SK-N-MC (cell line): ENCODE measurements at regions not wholly inside any gene's neighbourhood (a gene's known extent, or its start where the extent isn't known, plus 50 kb on each side); places are given as distances from the start of the nearest gene placed in this dataset.

ENCODE experiments used
- DNase-seq: peaks from one replicate; pipeline ENCODE4 v3.0.0-alpha.2; 2011; ENCODE audit warnings: low read depth, low spot score
- H3K27ac ChIP-seq: fragments of 200-600 bp; sonication (generic); 2 replicates; pipeline ENCODE4 v1.5.1; 2016; ENCODE audit warnings: mixed run types
- H3K36me3 ChIP-seq: fragments of 200-600 bp; sonication (generic); 2 replicates; pipeline ENCODE4 v1.6.1; 2017; ENCODE audit warnings: antibody characterized with exemption, low read length, mixed read lengths; ENCODE audit not compliant: insufficient read depth
- H3K4me3 ChIP-seq: fragments of 200-600 bp; sonication (generic); 2 replicates; pipeline ENCODE4 v1.5.1; 2016
- H3K9ac ChIP-seq: fragments of 200-600 bp; sonication (generic); 2 replicates; pipeline ENCODE4 v1.8.0; 2017; ENCODE audit warnings: mixed run types, mixed read lengths; ENCODE audit not compliant: insufficient read length
- H3K9me3 ChIP-seq: fragments of 200-600 bp; sonication (generic); 2 replicates; pipeline ENCODE4 v1.6.1; 2017; ENCODE audit warnings: low read depth, mild to moderate bottlenecking, antibody characterized with exemption, low read length, moderate library complexity, mixed read lengths
- EZH2 ChIP-seq: fragments of 200-600 bp; sonication (generic); IDR thresholded peaks from one replicate; pipeline ENCODE4 v1.6.1; 2017; ENCODE audit warnings: antibody characterized with exemption
- FOXP2 ChIP-seq: optimal IDR thresholded peaks from 2 replicates; pipeline ENCODE3; 2011; ENCODE audit warnings: mild to moderate bottlenecking, moderate library complexity; ENCODE audit not compliant: insufficient read depth; ENCODE audit errors: extremely low read length, control extremely low read depth
- POLR2AphosphoS5 ChIP-seq: IDR thresholded peaks from 2 replicates; pipeline ENCODE4 v1.6.1; 2012; ENCODE audit warnings: mild to moderate bottlenecking, low read depth, low read length, borderline replicate concordance

DNA sequence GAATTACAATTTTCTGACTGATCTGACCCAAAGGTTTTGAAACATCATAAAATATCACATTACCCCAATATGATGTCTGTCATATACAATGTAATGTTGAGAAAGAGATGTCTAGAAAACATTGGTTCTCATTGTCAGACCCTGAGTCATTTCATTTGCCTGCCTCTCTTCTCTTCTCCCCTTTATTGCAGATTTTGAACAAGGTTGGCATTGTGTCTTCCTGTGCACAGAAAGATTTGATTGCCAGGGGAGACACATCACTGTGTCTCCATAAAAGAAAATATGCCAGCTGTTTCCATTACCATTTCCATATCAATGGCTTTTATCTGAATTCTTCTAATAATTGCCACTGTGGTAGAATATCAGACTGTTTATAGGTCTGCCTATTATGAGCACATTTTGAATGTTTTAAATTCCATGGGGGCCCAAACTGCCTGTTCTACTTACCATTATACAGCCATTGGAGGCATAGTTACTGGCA lies 65.6 kb downstream of the IFI44 start:
- H3K4me3 ChIP-seq = peak overlapping the region; percentile 48
- H3K9ac ChIP-seq = peak overlapping the region; percentile 65
- H3K9me3 ChIP-seq = no peaks in the 10 kb centered on the region; the same call in 1 of the 2 replicates
- H3K27ac ChIP-seq = peak overlapping the region; percentile 98
- DNase-seq = no peak
- TF ChIP-seq FOXP2 = no peak
- TF ChIP-seq POLR2AphosphoS5 = no peak
- H3K36me3 ChIP-seq = no peaks in the 10 kb centered on the region

DNA sequence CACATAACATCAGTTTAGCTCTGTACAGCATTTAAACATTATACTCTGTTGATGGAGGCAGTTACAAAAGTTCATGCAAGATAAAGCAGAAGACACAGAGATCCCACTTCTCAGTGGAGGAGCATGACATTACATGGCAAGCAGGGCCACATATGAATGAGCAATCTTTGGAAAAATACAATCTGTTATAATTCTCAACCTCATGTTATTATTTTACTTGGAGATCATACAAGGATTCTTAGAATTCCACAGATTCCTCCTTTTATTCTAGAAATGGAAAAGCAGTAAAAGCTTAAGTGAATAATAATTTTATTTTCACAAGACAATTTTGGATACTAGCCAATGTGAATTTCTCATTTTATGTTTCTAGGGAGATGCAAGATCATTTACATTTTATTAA lies 66.6 kb downstream of the IFI44 start:
- Histone ChIP-seq H3K9me3 (no peaks in the 10 kb centered on the region; the same call in 1 of the 2 replicates), H3K27ac (peak overlapping the region; percentile 98), H3K4me3 (peak overlapping the region; percentile 48), H3K36me3 (no peaks in the 10 kb centered on the region), H3K9ac (peak overlapping the region; percentile 65)
- peak; percentile 66 for DNase-seq
- TF ChIP-seq EZH2 (no peak), POLR2AphosphoS5 (no peak), FOXP2 (no peak)

DNA sequence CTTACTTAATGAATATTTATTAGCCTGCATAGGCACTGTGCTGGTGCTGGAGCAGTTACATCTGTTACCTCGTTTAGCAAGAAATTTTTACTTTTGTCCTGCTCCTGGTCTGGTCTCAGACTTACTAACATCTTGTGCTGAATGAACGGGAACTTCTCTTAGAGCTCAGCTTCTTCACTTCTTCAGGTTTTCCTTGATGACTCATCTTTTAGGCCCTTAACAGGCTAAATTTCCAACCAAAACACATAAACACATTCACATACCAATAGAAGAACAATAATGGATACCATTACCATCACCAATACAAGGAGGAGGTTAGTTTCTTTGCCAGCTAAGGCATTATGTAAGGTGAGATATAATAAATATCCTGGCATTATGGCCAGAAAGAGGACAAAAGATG lies 68.9 kb downstream of the IFI44 start:
- no peak overlapping the region for H3K4me3 ChIP-seq
- H3K36me3 ChIP-seq = no peaks in the 10 kb centered on the region
- no peak overlapping the region for H3K9ac ChIP-seq
- 0 out of 2 replicates have a peak overlapping the region, but pooled peaks have one; percentile 1 for H3K27ac ChIP-seq
- DNase-seq = no peak
- no peaks in the 10 kb centered on the region; the same call in 1 of the 2 replicates for H3K9me3 ChIP-seq
- TF ChIP-seq EZH2 = no peak
- no peak for TF ChIP-seq POLR2AphosphoS5
- TF ChIP-seq FOXP2 = no peak

DNA sequence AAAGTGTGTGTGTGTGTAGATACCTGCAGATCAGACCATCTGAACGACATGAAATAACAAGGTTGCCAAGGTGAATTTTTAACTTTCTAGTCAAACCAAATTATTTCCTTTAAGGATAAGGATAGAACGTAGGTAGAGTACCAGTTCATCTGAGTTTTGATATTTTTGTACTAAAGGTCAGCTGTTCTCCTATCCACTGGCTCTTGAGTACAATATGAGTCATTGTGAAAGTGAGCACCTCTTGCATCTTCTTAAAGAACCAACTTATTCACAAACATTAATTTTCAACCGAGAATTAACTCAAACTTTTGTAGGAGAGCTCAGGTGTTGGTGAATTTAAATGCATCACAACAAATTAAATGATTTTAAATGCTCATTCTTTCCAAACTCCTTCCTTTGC lies 71.5 kb downstream of the IFI44 start:
- H3K9ac ChIP-seq = no peak overlapping the region
- DNase-seq = no peak
- H3K9me3 ChIP-seq = no peaks in the 10 kb centered on the region; the same call in 1 of the 2 replicates
- no peaks in the 10 kb centered on the region for H3K36me3 ChIP-seq
- TF ChIP-seq EZH2 (no peak), FOXP2 (no peak), POLR2AphosphoS5 (no peak)
- no peak overlapping the region for H3K4me3 ChIP-seq
- H3K27ac ChIP-seq = no peak overlapping the region

DNA sequence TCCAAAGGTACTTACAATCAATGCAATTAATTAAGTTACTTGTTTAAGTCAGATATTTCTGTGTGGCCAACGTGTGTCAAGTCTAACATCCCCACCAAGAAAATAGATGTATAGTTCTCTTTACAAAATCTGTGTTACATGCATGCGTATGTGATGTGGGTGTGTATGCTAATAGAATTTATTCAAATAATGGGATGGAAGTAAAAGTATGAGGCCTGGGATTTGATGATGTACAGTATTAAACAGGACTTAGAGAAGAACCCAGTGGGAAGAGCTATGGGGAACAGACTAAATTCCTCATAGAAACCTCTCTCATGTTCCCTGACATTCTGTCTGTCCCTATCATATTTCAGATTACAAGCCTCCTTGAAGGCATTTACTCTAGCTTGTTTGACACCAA lies 72.5 kb downstream of the IFI44 start:
- TF ChIP-seq FOXP2 (no peak), EZH2 (no peak), POLR2AphosphoS5 (no peak)
- no peaks in the 10 kb centered on the region; the same call in 1 of the 2 replicates for H3K9me3 ChIP-seq
- no peak overlapping the region for H3K4me3 ChIP-seq
- no peak overlapping the region for H3K9ac ChIP-seq
- H3K36me3 ChIP-seq = no peaks in the 10 kb centered on the region
- peak overlapping the region; percentile 86 for H3K27ac ChIP-seq
- DNase-seq = no peak

DNA sequence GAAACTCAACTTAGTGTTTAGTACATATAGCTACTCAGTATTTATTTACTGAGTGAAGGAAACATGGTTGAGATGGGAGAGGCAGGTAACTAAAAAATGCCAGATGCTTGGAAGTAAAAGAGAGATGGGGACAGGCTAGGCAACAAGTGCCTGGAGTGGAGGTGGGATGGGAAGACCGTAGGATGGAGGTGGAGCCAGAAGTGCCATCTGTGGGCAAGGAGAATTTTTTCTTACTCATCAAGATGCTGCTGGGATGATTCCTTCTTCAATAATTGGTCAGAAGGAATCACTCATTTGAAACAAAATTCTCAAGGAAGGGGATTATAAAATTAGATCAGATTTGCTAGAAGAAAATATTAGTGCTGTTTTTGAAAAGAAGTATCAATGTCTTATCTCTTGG lies 72.9 kb downstream of the IFI44 start:
- Histone ChIP-seq H3K27ac (peak overlapping the region; percentile 86), H3K9ac (no peak overlapping the region), H3K4me3 (peak overlapping the region; percentile 17; the same call in 1 of the 2 replicates), H3K9me3 (no peaks in the 10 kb centered on the region; the same call in 1 of the 2 replicates), H3K36me3 (no peaks in the 10 kb centered on the region)
- no peak for DNase-seq
- TF ChIP-seq EZH2 (no peak), FOXP2 (no peak), POLR2AphosphoS5 (no peak)

DNA sequence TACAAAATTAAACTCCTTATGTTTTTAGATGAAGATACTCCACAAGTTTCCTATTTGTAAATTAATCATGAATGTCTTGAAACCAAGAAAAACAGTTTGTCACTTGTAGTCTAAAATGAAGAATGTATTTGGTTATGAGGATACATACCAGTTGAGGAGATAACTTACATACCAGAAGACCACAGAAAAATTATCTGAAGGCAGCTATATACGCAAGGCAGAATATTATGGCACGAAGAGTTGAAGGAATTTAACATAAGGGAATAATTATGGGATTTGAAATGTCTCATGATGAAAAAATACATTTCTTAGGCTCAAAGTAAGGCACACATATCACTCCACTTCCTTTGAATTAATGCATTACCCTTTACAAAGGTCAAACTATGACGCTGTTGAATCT lies 73.3 kb downstream of the IFI44 start:
- peak; percentile 57 for DNase-seq
- H3K9me3 ChIP-seq = no peaks in the 10 kb centered on the region
- no peak for TF ChIP-seq FOXP2
- TF ChIP-seq EZH2 = no peak
- TF ChIP-seq POLR2AphosphoS5 = no peak
- H3K27ac ChIP-seq = peak overlapping the region; percentile 86
- H3K36me3 ChIP-seq = no peaks in the 10 kb centered on the region
- peak overlapping the region; percentile 17; the same call in 1 of the 2 replicates for H3K4me3 ChIP-seq
- H3K9ac ChIP-seq = no peak overlapping the region

DNA sequence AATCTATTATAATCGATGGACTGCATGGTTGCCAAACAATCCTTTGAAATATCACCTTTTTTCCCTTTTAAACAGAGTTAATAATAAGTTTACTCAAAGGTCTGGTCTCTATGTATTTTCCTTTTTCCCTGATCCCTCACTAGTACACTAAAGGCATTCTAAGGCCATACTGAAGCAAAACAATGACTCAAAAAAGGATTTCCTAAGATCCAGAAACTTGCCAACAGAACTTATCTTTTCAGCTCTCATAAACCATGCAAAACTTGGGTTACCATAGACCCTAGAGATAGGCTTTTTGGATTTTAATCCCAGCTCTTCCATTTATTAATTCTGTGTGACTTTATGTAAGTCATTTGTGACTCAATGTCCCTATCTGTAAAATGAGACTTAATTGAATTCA lies 77.1 kb downstream of the IFI44 start:
- Histone ChIP-seq H3K4me3 (no peak overlapping the region), H3K27ac (no peak overlapping the region), H3K9ac (no peak overlapping the region), H3K36me3 (no peaks in the 10 kb centered on the region), H3K9me3 (no peaks in the 10 kb centered on the region)
- TF ChIP-seq POLR2AphosphoS5 = no peak
- no peak for TF ChIP-seq EZH2
- no peak for TF ChIP-seq FOXP2
- no peak for DNase-seq

DNA sequence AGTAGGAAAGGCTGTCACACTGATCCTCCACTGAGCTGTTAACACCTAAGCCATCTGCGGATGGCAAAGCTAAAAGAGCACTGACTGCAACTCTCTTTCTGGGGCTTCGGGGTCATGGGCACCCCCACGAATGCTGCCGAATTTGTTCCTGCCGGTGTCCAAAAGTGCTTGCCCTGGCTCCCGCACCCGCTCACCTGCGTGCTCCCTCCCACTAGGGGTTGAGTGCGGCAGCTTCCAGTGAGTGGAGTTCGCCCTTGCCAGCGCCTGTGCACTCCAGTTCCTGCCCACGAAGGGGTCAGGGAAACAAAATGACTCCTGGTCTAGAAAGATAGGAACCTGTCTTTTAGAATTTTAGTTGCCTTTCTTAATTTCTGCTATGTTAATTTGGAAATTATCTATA lies 78.7 kb downstream of the IFI44 start:
- no peak for DNase-seq

More for the DNA sequence above, 78.7 kb downstream of the IFI44 start:
- no peak overlapping the region for H3K9ac ChIP-seq
- H3K27ac ChIP-seq = no peak overlapping the region
- no peaks in the 10 kb centered on the region for H3K9me3 ChIP-seq
- TF ChIP-seq FOXP2 (no peak), POLR2AphosphoS5 (no peak), EZH2 (no peak)
- no peak overlapping the region for H3K4me3 ChIP-seq
- H3K36me3 ChIP-seq = no peaks in the 10 kb centered on the region
